ENCODE measurements at regions not wholly inside any gene's neighbourhood (a gene's known extent, or its start where the extent isn't known, plus 50 kb on each side); places are given as distances from the start of the nearest gene placed in this dataset.

- Mint-ChIP-seq H3K27me3 (no peaks in the 10 kb centered on the region), H3K4me1 (peaks cover 8% of the 10 kb centered on the region), H3K27ac (no peak overlapping the region), H3K4me3 (no peak overlapping the region), H3K36me3 (ENCODE audit: low read depth) (no peaks in the 10 kb centered on the region), H3K9me3 (no peaks in the 10 kb centered on the region)
- no peak for TF ChIP-seq CTCF (IDR thresholded peaks at IDR 0.05)
- ATAC-seq (ENCODE audit: low read depth) (no peak), DNase-seq (no peak)
- CTCF ChIA-PET = no interaction called here
- POLR2A ChIA-PET = interaction anchor here (1.0 kb wide), 1 partner anchor 99 kb away, joined by 3 read pairs; no protein-coding TSS in a partner anchor
- intact Hi-C loops (cut with micrococcal nuclease) = no loop called here
Measured at GRCh38 chr10:3911241-3911640, 126.2 kb upstream of the KLF6 start.

GRCh38 chr10:3909339-3909738 is 124.3 kb upstream of the KLF6 start:
- ChIA-PET CTCF (no interaction called here), POLR2A (interaction anchor here (0.9 kb wide), 1 partner anchor 124 kb away, joined by 3 read pairs; the partner anchor contains the start of gene KLF6)
- no peak overlapping the region for H3K4me3 Mint-ChIP-seq
- intact Hi-C loops (cut with micrococcal nuclease) = no loop called here
- DNase-seq (no peak), ATAC-seq (ENCODE audit: low read depth) (no peak)
- no peak for TF ChIP-seq CTCF (IDR thresholded peaks at IDR 0.05)
- H3K27me3 Mint-ChIP-seq = no peaks in the 10 kb centered on the region
- H3K27ac Mint-ChIP-seq = no peak overlapping the region
- H3K9me3 Mint-ChIP-seq = peaks cover 4% of the 10 kb centered on the region
- H3K4me1 Mint-ChIP-seq = peaks cover 21% of the 10 kb centered on the region
- H3K36me3 Mint-ChIP-seq (ENCODE audit: low read depth) = no peaks in the 10 kb centered on the region

- ChIA-PET CTCF (no interaction called here), POLR2A (no interaction called here)
- peaks cover 4% of the 10 kb centered on the region for H3K9me3 Mint-ChIP-seq
- intact Hi-C loops (cut with micrococcal nuclease) = no loop called here
- TF ChIP-seq CTCF (IDR thresholded peaks at IDR 0.05) = no peak
- peaks cover 27% of the 10 kb centered on the region for H3K4me1 Mint-ChIP-seq
- ATAC-seq (ENCODE audit: low read depth) (no peak), DNase-seq (no peak)
- H3K36me3 Mint-ChIP-seq (ENCODE audit: low read depth) = no peaks in the 10 kb centered on the region
- H3K4me3 Mint-ChIP-seq = no peak overlapping the region
- H3K27ac Mint-ChIP-seq = no peak overlapping the region
- no peaks in the 10 kb centered on the region for H3K27me3 Mint-ChIP-seq
Measured at GRCh38 chr10:3908183-3908582, 123.2 kb upstream of the KLF6 start.

GRCh38 chr10:3907514-3907913 is 122.5 kb upstream of the KLF6 start:
- Mint-ChIP-seq H3K27me3 (no peaks in the 10 kb centered on the region), H3K9me3 (peaks cover 4% of the 10 kb centered on the region), H3K36me3 (ENCODE audit: low read depth) (no peaks in the 10 kb centered on the region), H3K27ac (no peak overlapping the region), H3K4me3 (no peak overlapping the region), H3K4me1 (peaks cover 34% of the 10 kb centered on the region)
- CTCF ChIA-PET = no interaction called here
- intact Hi-C loops (cut with micrococcal nuclease) = no loop called here
- ATAC-seq (ENCODE audit: low read depth) (no peak), DNase-seq (no peak)
- POLR2A ChIA-PET = interaction anchor here (2.8 kb wide), 1 partner anchor 122 kb away, joined by 8 read pairs; the partner anchor contains the start of gene KLF6
- no peak for TF ChIP-seq CTCF (IDR thresholded peaks at IDR 0.05)

GRCh38 chr10:3906511-3907111 is 121.6 kb upstream of the KLF6 start:
- DNase-seq (no peak), ATAC-seq (ENCODE audit: low read depth) (no peak)
- H3K36me3 Mint-ChIP-seq (ENCODE audit: low read depth) = no peaks in the 10 kb centered on the region
- no peak overlapping the region for H3K27ac Mint-ChIP-seq
- H3K9me3 Mint-ChIP-seq = peaks cover 4% of the 10 kb centered on the region
- H3K4me1 Mint-ChIP-seq = peaks cover 43% of the 10 kb centered on the region
- ChIA-PET CTCF (no interaction called here), POLR2A (interaction anchor here (2.8 kb wide), 1 partner anchor 122 kb away, joined by 8 read pairs; the partner anchor contains the start of gene KLF6)
- no peak overlapping the region for H3K4me3 Mint-ChIP-seq
- no peaks in the 10 kb centered on the region for H3K27me3 Mint-ChIP-seq
- no peak for TF ChIP-seq CTCF (IDR thresholded peaks at IDR 0.05)
- intact Hi-C loops (cut with micrococcal nuclease) = no loop called here
